Central memory CD8-positive, alpha-beta T cell (primary cell): ENCODE measurements at regions not wholly inside any gene's neighbourhood (a gene's known extent, or its start where the extent isn't known, plus 50 kb on each side); places are given as distances from the start of the nearest gene placed in this dataset.
"Not testable (repeated sequence)": the region's sequence is repeated elsewhere in the genome, so short reads cannot be mapped to it uniquely, and the experiment has no call there.

Source experiments
- ATAC-seq: fragments of 150-1000 bp; cut with Tn5 transposase; replicated peaks from 2 replicates; pipeline ENCODE4 v1.10.0; 2022; ENCODE audit warnings: mild to moderate bottlenecking, moderate FRiP score, moderate number of reproducible peaks; ENCODE audit not compliant: poor library complexity, severe bottlenecking; ENCODE audit errors: extremely low read depth
- DNase-seq, 2 donors: peaks; one replicate each; pipeline ENCODE4 v3.0.0; 2021; ENCODE audit warnings: low spot score in 2 of 2
- H3K27ac Mint-ChIP-seq: one replicate; pipeline ENCODE4 v1.8.0; 2022; ENCODE audit warnings: low read depth, mild to moderate bottlenecking, moderate library complexity, mixed read lengths
- H3K27me3 Mint-ChIP-seq: one replicate; pipeline ENCODE4 v1.8.0; 2022; ENCODE audit warnings: mixed read lengths
- H3K36me3 Mint-ChIP-seq: one replicate; pipeline ENCODE4 v1.8.0; 2022; ENCODE audit warnings: mild to moderate bottlenecking, moderate library complexity, mixed read lengths; ENCODE audit not compliant: insufficient read depth
- H3K4me1 Mint-ChIP-seq: one replicate; pipeline ENCODE4 v1.8.0; 2022; ENCODE audit warnings: mixed read lengths
- H3K4me3 Mint-ChIP-seq: one replicate; pipeline ENCODE4 v1.8.0; 2022; ENCODE audit warnings: mild to moderate bottlenecking, moderate library complexity, mixed read lengths
- H3K9me3 Mint-ChIP-seq: one replicate; pipeline ENCODE4 v1.8.0; 2022; ENCODE audit warnings: mixed read lengths

DNA sequence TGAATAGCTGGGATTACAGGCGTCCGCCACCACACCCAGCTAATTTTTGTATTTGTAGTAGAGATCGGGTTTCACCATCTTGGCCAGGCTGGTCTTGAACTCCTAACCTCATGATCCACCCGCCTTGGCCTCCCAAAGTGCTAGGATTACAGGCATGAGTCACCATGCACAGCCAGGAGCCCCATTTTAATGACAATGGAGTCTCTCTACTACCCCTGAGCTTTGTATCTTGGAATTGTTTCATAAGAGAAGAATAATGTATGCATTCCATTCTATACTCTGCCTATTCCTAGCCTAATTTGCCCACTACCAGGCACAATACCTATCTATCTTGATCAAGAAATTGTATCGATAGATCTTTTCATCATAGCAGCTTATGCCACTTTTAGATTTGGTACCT lies 574.1 kb downstream of the HTR1A start:
- not testable (repeated sequence) for H3K4me3 Mint-ChIP-seq, H3K9me3 Mint-ChIP-seq, H3K4me1 Mint-ChIP-seq, ATAC-seq, H3K27me3 Mint-ChIP-seq, DNase-seq, H3K27ac Mint-ChIP-seq, H3K36me3 Mint-ChIP-seq

GRCh38 chr5:63375851-63376250 lies 586.4 kb downstream of the HTR1A start:
- no peak overlapping the region for H3K4me3 Mint-ChIP-seq
- no peak for ATAC-seq

GRCh38 chr5:63374085-63374484 lies 588.2 kb downstream of the HTR1A start:
- no peak for DNase-seq
- Mint-ChIP-seq H3K9me3 (peaks cover 32% of the 10 kb centered on the region), H3K4me3 (no peak overlapping the region), H3K27me3 (no peaks in the 10 kb centered on the region), H3K27ac (no peak overlapping the region), H3K36me3 (peaks cover 2% of the 10 kb centered on the region), H3K4me1 (no peaks in the 10 kb centered on the region)
- ATAC-seq = no peak

More at GRCh38 chr5:63375851-63376250, 586.4 kb downstream of the HTR1A start:
- Mint-ChIP-seq H3K9me3 (peaks cover 41% of the 10 kb centered on the region), H3K27me3 (no peaks in the 10 kb centered on the region), H3K4me1 (no peaks in the 10 kb centered on the region), H3K36me3 (peaks cover 2% of the 10 kb centered on the region), H3K27ac (no peak overlapping the region)
- no peak for DNase-seq

GRCh38 chr5:63351164-63351563 lies 611.1 kb downstream of the HTR1A start:
- Mint-ChIP-seq H3K36me3 (no peaks in the 10 kb centered on the region), H3K4me3 (no peak overlapping the region), H3K27me3 (no peaks in the 10 kb centered on the region), H3K4me1 (no peaks in the 10 kb centered on the region), H3K27ac (no peak overlapping the region), H3K9me3 (peaks cover 11% of the 10 kb centered on the region)
- ATAC-seq (no peak), DNase-seq (no peak)

DNA sequence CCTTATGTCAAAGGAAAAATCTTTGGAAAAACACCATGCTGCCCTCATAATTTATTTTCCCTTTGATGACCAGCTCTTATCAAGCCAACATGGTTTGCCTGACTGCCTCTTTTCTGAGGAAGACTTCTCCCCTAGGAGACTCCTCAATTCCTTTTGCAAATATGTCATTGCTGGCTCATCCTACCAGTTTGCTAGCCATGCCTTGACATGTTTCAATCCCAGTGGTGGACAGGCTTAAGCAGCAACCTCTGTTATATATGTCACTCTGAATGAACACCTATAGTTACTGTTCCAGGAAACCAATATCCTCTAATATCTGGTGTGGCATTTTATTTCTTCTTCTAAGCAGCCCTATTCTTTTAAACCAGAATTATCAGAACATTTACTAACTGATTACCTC lies 615.8 kb downstream of the HTR1A start:
- ATAC-seq = no peak
- H3K36me3 Mint-ChIP-seq = no peaks in the 10 kb centered on the region
- no peak for DNase-seq

DNA sequence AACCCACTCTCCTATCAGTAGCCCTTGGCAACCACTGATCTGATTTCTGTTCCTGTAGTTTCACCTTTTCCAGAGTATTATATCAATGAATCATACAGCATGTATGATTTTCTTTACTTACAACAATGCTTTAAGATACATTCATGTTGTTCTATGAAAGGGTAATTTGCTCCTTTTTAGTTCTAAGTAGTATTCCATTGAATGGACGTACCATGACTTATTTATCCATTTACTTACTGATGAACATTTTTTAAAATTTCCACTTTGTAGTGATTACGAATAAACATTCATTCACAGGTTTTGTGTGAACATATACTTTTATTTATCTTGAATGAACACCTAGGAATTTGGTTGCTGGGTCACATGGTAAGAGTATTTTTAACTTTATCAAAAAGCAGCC lies 620.8 kb downstream of the HTR1A start:
- no peaks in the 10 kb centered on the region for H3K27me3 Mint-ChIP-seq
- H3K9me3 Mint-ChIP-seq = peaks cover 14% of the 10 kb centered on the region
- no peak overlapping the region for H3K4me3 Mint-ChIP-seq
- H3K36me3 Mint-ChIP-seq = no peaks in the 10 kb centered on the region
- no peak for DNase-seq
- no peak overlapping the region for H3K27ac Mint-ChIP-seq
- no peaks in the 10 kb centered on the region for H3K4me1 Mint-ChIP-seq
- no peak for ATAC-seq

More for the DNA sequence above, 615.8 kb downstream of the HTR1A start:
- Mint-ChIP-seq H3K27ac (no peak overlapping the region), H3K27me3 (no peaks in the 10 kb centered on the region), H3K4me3 (no peak overlapping the region), H3K4me1 (no peaks in the 10 kb centered on the region), H3K9me3 (peaks cover 14% of the 10 kb centered on the region)

GRCh38 chr5:63323926-63324325 lies 638.3 kb downstream of the HTR1A start:
- no peak for ATAC-seq
- no peaks in the 10 kb centered on the region for H3K4me1 Mint-ChIP-seq
- DNase-seq = no peak
- H3K27ac Mint-ChIP-seq = no peak overlapping the region
- no peaks in the 10 kb centered on the region for H3K27me3 Mint-ChIP-seq
- no peak overlapping the region for H3K4me3 Mint-ChIP-seq
- peaks cover 14% of the 10 kb centered on the region for H3K9me3 Mint-ChIP-seq
- H3K36me3 Mint-ChIP-seq = no peaks in the 10 kb centered on the region

GRCh38 chr5:63314551-63314950 lies 647.7 kb downstream of the HTR1A start:
- Mint-ChIP-seq H3K4me1 (no peaks in the 10 kb centered on the region), H3K27ac (no peak overlapping the region), H3K36me3 (no peaks in the 10 kb centered on the region), H3K4me3 (no peak overlapping the region), H3K9me3 (peaks cover 25% of the 10 kb centered on the region), H3K27me3 (no peaks in the 10 kb centered on the region)
- DNase-seq (no peak), ATAC-seq (no peak)

- peaks cover 19% of the 10 kb centered on the region for H3K9me3 Mint-ChIP-seq
- no peaks in the 10 kb centered on the region for H3K36me3 Mint-ChIP-seq
- H3K4me1 Mint-ChIP-seq = no peaks in the 10 kb centered on the region
- DNase-seq = no peak
- H3K27ac Mint-ChIP-seq = no peak overlapping the region
- no peak overlapping the region for H3K4me3 Mint-ChIP-seq
- no peak for ATAC-seq
- H3K27me3 Mint-ChIP-seq = no peaks in the 10 kb centered on the region
Observed at GRCh38 chr5:63310644-63311043, 651.6 kb downstream of the HTR1A start.

DNA sequence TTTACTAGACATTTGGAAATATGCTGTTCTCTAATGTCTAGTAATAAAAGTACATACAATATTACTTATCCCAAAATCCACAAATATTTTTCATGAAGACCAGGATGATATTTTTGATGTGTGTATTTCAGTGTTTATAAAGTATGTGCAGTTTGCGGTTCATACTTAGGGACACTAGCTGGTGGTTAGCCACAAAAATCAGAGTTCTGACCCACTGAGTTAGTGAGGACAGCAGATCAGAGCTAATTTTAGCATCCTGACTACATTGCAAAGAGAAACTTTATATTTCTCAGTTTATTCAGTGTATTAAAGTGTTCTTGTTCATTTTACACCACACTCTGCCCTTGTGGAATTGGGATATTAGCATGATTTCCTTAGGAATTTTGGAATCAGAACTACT lies 655.3 kb downstream of the HTR1A start:
- Mint-ChIP-seq H3K4me1 (no peaks in the 10 kb centered on the region), H3K27me3 (no peaks in the 10 kb centered on the region), H3K27ac (no peak overlapping the region), H3K4me3 (no peak overlapping the region), H3K36me3 (no peaks in the 10 kb centered on the region), H3K9me3 (peaks cover 34% of the 10 kb centered on the region)
- DNase-seq (no peak), ATAC-seq (no peak)

DNA sequence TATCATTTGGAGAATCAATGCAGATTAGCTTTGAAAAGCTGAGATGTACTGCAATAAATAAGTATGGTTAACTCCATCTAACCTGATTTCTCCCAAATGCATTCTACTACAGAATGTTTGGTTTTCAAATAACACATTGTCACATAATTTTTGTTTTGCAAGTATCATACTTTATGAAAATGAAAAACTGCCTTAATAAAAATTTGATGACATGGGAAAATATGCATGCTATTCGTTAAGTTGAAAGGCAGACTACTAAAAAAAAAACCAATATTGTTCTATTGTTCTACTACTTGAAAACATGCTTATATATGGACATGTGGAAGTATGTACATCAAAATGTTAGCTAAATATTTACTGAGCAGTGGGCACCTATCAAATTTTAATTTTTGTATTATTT lies 668.9 kb downstream of the HTR1A start:
- DNase-seq = no peak
- H3K27ac Mint-ChIP-seq = no peak overlapping the region
- H3K9me3 Mint-ChIP-seq = peaks cover 15% of the 10 kb centered on the region
- no peaks in the 10 kb centered on the region for H3K36me3 Mint-ChIP-seq
- H3K4me3 Mint-ChIP-seq = no peak overlapping the region
- H3K27me3 Mint-ChIP-seq = no peaks in the 10 kb centered on the region
- ATAC-seq = no peak
- no peaks in the 10 kb centered on the region for H3K4me1 Mint-ChIP-seq

DNA sequence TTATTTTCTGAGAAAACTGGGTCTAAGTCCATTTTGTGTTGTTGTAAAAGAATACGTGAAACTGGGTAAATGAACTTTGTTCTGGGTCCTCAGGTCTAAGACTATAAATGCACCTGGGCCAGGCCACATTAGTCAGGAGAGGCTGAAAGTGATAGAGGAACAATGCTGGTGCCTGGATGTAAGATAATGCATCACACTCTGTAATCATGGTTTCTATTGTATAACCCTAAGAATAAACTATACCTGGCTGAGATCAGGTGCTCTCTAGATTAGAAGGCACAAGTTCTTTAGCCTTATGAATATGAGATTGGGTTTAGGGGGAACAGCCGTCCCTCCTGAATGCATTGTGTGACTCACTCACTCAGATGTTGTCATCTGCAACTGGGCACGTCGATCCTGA lies 675.5 kb downstream of the HTR1A start:
- Mint-ChIP-seq H3K4me3 (no peak overlapping the region), H3K4me1 (no peaks in the 10 kb centered on the region), H3K27me3 (no peaks in the 10 kb centered on the region), H3K9me3 (peaks cover 31% of the 10 kb centered on the region), H3K36me3 (peaks cover 2% of the 10 kb centered on the region), H3K27ac (no peak overlapping the region)
- no peak for DNase-seq
- ATAC-seq = no peak

GRCh38 chr5:63263411-63263810 lies 684.8 kb downstream of the LRRC70 start:
- no peaks in the 10 kb centered on the region for H3K36me3 Mint-ChIP-seq
- DNase-seq (no peak), ATAC-seq (no peak)
- peaks cover 6% of the 10 kb centered on the region for H3K9me3 Mint-ChIP-seq
- no peaks in the 10 kb centered on the region for H3K4me1 Mint-ChIP-seq
- no peaks in the 10 kb centered on the region for H3K27me3 Mint-ChIP-seq
- no peak overlapping the region for H3K4me3 Mint-ChIP-seq
- H3K27ac Mint-ChIP-seq = no peak overlapping the region
